SK-N-SH (cell line): ENCODE measurements at regions not wholly inside any gene's neighbourhood (a gene's known extent, or its start where the extent isn't known, plus 50 kb on each side); places are given as distances from the start of the nearest gene placed in this dataset.

Source experiments
- EP300 ChIP-seq, 2 experiments: IDR thresholded peaks; 2 replicates each; pipeline versions ENCODE4 v1.4.0 to v1.6.1; 2012; ENCODE audit warnings: borderline replicate concordance in 1 of 2, low read depth in 1 of 2, low read length in 1 of 2
- JUND ChIP-seq: IDR thresholded peaks from 2 replicates; pipeline ENCODE4 v1.4.0; 2012
- MXI1 ChIP-seq: IDR thresholded peaks from 2 replicates; pipeline ENCODE4 v1.6.1; 2012; ENCODE audit warnings: mild to moderate bottlenecking, low read depth, low read length, improper control_type of control experiment
- RAD21 ChIP-seq: IDR thresholded peaks from 2 replicates; pipeline ENCODE4 v1.6.1; 2012; ENCODE audit warnings: mild to moderate bottlenecking, low read length
- RCOR1 ChIP-seq: fragments of 150-350 bp; IDR thresholded peaks from 2 replicates; pipeline ENCODE4 v1.6.1; 2017; ENCODE audit warnings: antibody characterized with exemption, low read length
- TAF1 ChIP-seq: IDR thresholded peaks from 2 replicates; pipeline ENCODE4 v1.6.1; 2012; ENCODE audit warnings: low read depth, mild to moderate bottlenecking, low read length, moderate library complexity, borderline replicate concordance
- TCF12 ChIP-seq: IDR thresholded peaks from 2 replicates; pipeline ENCODE4 v1.4.0; 2012
- TF ChIP-seq, protein P1 (sequence below): fragments of 200-600 bp; sonication (generic); IDR thresholded peaks from 2 replicates; pipeline ENCODE4 v1.6.1; 2017; ENCODE audit warnings: antibody characterized with exemption, mild to moderate bottlenecking, moderate library complexity
- TF ChIP-seq, protein P2 (sequence below): fragments of 150-350 bp; IDR thresholded peaks from 2 replicates; pipeline ENCODE4 v1.6.1; 2017; ENCODE audit warnings: antibody characterized with exemption, low read length, low read depth, borderline replicate concordance
- TF ChIP-seq, protein P3 (sequence below): IDR thresholded peaks from 2 replicates; pipeline ENCODE4 v1.6.1; 2012; ENCODE audit warnings: mild to moderate bottlenecking, low read depth, low read length, moderate library complexity

DNA sequence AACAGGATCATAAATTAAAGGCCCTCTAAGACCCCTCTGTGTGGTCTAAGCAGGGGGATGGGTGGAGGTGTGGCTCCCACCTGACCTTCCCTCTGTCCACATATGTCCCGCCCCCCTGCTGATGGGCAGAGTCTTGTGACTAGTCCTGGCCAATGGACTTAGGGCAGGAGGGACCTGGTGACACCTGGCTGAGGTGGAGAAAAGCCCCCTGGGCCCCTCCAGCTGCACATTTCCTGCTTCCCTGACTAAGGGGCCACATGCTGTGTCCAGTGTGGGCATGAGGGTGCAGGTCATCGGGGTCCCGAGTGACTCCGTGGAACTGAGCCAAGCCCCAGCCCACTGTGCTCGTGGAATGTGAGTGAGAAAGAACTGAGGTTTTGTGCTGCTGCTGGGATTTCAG is 254.7 kb downstream of the ADGRD1 start:
- TF ChIP-seq, protein P1, sequence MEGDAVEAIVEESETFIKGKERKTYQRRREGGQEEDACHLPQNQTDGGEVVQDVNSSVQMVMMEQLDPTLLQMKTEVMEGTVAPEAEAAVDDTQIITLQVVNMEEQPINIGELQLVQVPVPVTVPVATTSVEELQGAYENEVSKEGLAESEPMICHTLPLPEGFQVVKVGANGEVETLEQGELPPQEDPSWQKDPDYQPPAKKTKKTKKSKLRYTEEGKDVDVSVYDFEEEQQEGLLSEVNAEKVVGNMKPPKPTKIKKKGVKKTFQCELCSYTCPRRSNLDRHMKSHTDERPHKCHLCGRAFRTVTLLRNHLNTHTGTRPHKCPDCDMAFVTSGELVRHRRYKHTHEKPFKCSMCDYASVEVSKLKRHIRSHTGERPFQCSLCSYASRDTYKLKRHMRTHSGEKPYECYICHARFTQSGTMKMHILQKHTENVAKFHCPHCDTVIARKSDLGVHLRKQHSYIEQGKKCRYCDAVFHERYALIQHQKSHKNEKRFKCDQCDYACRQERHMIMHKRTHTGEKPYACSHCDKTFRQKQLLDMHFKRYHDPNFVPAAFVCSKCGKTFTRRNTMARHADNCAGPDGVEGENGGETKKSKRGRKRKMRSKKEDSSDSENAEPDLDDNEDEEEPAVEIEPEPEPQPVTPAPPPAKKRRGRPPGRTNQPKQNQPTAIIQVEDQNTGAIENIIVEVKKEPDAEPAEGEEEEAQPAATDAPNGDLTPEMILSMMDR = no peak
- TF ChIP-seq EP300 (IDR thresholded peaks at IDR 0.05; ENCODE audit: borderline replicate concordance in 1 of 2, low read depth in 1 of 2, low read length in 1 of 2) (no peak), TCF12 (no peak), RCOR1 (no peak), TAF1 (no peak), MXI1 (no peak), JUND (no peak), RAD21 (no peak)
- TF ChIP-seq, protein P2, sequence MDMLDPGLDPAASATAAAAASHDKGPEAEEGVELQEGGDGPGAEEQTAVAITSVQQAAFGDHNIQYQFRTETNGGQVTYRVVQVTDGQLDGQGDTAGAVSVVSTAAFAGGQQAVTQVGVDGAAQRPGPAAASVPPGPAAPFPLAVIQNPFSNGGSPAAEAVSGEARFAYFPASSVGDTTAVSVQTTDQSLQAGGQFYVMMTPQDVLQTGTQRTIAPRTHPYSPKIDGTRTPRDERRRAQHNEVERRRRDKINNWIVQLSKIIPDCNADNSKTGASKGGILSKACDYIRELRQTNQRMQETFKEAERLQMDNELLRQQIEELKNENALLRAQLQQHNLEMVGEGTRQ = no peak
- TF ChIP-seq, protein P3, sequence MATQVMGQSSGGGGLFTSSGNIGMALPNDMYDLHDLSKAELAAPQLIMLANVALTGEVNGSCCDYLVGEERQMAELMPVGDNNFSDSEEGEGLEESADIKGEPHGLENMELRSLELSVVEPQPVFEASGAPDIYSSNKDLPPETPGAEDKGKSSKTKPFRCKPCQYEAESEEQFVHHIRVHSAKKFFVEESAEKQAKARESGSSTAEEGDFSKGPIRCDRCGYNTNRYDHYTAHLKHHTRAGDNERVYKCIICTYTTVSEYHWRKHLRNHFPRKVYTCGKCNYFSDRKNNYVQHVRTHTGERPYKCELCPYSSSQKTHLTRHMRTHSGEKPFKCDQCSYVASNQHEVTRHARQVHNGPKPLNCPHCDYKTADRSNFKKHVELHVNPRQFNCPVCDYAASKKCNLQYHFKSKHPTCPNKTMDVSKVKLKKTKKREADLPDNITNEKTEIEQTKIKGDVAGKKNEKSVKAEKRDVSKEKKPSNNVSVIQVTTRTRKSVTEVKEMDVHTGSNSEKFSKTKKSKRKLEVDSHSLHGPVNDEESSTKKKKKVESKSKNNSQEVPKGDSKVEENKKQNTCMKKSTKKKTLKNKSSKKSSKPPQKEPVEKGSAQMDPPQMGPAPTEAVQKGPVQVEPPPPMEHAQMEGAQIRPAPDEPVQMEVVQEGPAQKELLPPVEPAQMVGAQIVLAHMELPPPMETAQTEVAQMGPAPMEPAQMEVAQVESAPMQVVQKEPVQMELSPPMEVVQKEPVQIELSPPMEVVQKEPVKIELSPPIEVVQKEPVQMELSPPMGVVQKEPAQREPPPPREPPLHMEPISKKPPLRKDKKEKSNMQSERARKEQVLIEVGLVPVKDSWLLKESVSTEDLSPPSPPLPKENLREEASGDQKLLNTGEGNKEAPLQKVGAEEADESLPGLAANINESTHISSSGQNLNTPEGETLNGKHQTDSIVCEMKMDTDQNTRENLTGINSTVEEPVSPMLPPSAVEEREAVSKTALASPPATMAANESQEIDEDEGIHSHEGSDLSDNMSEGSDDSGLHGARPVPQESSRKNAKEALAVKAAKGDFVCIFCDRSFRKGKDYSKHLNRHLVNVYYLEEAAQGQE = no peak
